Large intestine (tissue), 3 donors: ENCODE measurements at regions not wholly inside any gene's neighbourhood (a gene's known extent, or its start where the extent isn't known, plus 50 kb on each side); places are given as distances from the start of the nearest gene placed in this dataset.
"Not testable (repeated sequence)": the region's sequence is repeated elsewhere in the genome, so short reads cannot be mapped to it uniquely, and the experiment has no call there.

Experiments
- DNase-seq, 2 donors: peaks; one replicate each; pipeline versions ENCODE4 v3.0.0 to v3.0.0-alpha.2; 2013
- H3K27ac ChIP-seq: one replicate; pipeline ENCODE4 v1.5.1; 2013; ENCODE audit warnings: low read length
- H3K27me3 ChIP-seq: 2 replicates; pipeline ENCODE4 v1.6.1; 2013; ENCODE audit warnings: low read length; ENCODE audit not compliant: control insufficient read depth, insufficient read depth
- H3K36me3 ChIP-seq: 2 replicates; pipeline ENCODE4 v1.6.1; 2013; ENCODE audit warnings: low read length; ENCODE audit not compliant: control insufficient read depth, insufficient read depth
- H3K4me1 ChIP-seq: one replicate; pipeline ENCODE4 v1.6.1; 2013; ENCODE audit warnings: low read length; ENCODE audit not compliant: control insufficient read depth, insufficient read depth
- H3K4me3 ChIP-seq: one replicate; pipeline ENCODE4 v1.5.1; 2013; ENCODE audit warnings: low read length
- H3K9me3 ChIP-seq: one replicate; pipeline ENCODE4 v1.6.1; 2013; ENCODE audit warnings: mild to moderate bottlenecking, low read depth, low read length, moderate library complexity; ENCODE audit not compliant: control insufficient read depth
- WGBS: methylation state at CpG from one replicate; pipeline ENCODE4 v1.1.5; 2013; ENCODE audit warnings: low lambda C conversion rate; ENCODE audit not compliant: insufficient coverage; 5-methylcytosine and 5-hydroxymethylcytosine counted together

DNA sequence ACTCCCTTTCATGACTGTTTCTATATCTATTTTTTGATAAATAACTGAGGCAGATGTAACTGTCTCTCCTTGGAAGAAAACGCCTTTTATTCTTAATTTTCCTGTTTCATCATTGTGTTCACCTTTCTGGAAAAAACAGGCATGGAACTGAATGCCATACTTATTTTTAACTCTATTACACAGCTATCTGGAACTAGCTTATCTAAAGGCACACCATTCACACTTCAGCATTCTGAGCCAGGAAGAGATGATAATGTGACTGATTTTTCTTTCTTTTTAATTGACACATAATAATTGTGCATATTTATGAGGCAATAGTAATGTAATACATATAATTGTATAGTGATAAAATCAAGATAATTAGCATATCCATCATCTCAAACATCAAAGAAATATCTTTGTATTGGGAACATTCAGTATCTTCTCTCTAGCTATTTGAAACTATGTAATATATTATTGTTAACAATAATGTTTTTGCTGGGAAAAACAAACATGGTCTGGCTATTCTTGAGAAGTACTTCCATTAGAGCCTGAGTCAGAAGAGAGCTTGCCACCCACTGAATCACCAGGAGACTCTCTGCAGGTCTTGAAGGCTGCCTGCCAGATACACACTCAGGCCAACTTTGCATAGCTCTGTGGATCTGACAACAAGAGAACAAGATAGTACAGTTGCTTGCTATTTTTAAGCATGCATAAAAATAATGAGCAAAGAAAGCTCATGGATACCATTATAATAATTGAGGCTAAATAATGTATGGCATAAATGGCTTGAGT is 501.0 kb upstream of the EDIL3 start:
- H3K36me3 ChIP-seq: no peaks in the 10 kb centered on the region
- no peaks in the 10 kb centered on the region for H3K4me1 ChIP-seq
- WGBS: no CpG with 5 or more reads among the region's 1 CpG
- no peak overlapping the region for H3K4me3 ChIP-seq
- H3K27ac ChIP-seq: no peak overlapping the region
- no peaks in the 10 kb centered on the region for H3K9me3 ChIP-seq
- DNase-seq: no peak
- H3K27me3 ChIP-seq: no peaks in the 10 kb centered on the region

DNA sequence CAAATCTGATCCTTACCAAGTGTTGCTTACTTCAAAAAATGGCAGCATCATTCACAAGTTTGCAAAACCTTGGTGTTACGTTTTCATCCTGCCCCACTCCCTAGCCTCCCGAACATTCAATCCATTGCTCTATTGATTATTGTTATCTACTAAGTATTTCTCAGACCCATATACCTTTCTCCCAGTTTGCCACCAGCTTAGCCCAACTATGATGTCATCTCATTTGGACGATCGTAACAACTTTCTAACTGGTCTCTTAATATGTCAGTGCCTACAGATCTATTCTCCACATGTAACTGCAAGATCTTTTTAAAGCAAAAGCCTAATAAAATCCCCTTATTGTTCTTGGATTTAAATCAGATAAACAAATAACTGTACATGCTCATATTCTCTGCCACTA is 497.1 kb upstream of the EDIL3 start:
- H3K4me3 ChIP-seq: no peak overlapping the region
- H3K36me3 ChIP-seq: no peaks in the 10 kb centered on the region
- WGBS: 100% methylated on average over 1 of the region's 4 CpGs
- H3K27ac ChIP-seq: no peak overlapping the region
- no peaks in the 10 kb centered on the region for H3K9me3 ChIP-seq
- no peak for DNase-seq
- no peaks in the 10 kb centered on the region for H3K27me3 ChIP-seq
- H3K4me1 ChIP-seq: no peaks in the 10 kb centered on the region

DNA sequence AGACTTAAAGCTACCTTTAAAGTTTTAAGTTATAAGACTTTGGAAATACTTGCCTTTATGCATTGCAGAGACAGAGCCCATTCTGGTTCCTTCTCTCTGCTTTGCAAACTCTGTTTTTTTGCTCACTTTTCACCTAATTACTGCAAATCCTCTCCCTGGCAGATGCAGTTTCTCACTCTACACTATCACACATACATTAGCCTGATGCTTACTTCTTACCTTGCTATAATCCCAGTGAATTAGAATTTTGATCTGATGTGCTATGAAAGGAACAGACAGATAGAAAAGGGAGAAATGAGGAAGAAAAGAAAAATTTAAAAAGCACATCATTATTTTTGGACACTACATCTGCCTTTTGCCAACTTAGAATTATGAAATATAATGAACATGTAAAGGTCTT is 489.5 kb upstream of the EDIL3 start:
- no peak for DNase-seq
- no peaks in the 10 kb centered on the region for H3K27me3 ChIP-seq
- H3K4me3 ChIP-seq: no peak overlapping the region
- H3K36me3 ChIP-seq: no peaks in the 10 kb centered on the region
- H3K9me3 ChIP-seq: no peaks in the 10 kb centered on the region
- H3K27ac ChIP-seq: no peak overlapping the region
- H3K4me1 ChIP-seq: no peaks in the 10 kb centered on the region

DNA sequence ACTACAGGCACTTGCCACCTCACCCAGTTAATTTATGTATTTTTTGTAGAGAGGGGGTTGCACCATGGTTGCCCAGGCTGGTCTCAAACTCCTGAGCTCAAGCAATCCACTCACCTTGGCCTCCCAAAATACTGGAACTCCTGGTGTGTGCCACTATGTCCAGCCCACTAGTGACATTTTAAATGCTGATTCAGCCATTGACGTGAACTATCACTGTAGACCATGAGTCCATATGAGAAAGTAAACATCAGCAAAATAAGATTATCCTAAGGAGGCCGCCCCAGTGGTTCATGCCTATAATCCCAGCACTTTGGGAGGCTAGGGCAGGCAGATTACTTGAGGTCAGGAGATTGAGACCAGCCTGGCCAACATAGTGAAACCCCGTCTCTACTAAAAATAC is 488.1 kb upstream of the EDIL3 start:
- WGBS: no CpG with 5 or more reads among the region's 3 CpGs
- Histone ChIP-seq H3K4me3 (no peak overlapping the region), H3K27ac (no peak overlapping the region), H3K27me3 (no peaks in the 10 kb centered on the region), H3K9me3 (no peaks in the 10 kb centered on the region), H3K36me3 (no peaks in the 10 kb centered on the region), H3K4me1 (no peaks in the 10 kb centered on the region)
- no peak for DNase-seq

DNA sequence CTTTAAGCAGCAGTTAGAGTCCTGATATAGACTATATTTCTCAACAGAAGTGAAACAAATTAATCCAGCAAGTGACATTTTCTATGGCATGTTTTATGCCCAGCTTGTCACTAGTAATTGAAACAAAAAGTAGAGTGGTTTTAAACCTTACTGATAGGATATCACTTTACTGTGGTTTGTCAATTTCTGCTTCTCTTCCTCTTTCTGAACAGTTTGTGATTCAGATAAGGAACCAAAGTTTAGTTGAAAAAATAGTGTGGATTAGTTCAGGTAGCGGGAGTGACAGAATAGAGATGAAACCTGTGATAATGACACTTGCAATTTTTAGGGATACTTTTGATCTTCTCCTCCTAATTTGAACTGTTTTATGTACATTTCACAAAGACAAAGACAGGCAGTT is 485.7 kb upstream of the EDIL3 start:
- H3K36me3 ChIP-seq: no peaks in the 10 kb centered on the region
- H3K4me3 ChIP-seq: no peak overlapping the region
- no peaks in the 10 kb centered on the region for H3K27me3 ChIP-seq
- H3K4me1 ChIP-seq: no peaks in the 10 kb centered on the region
- WGBS: 0% methylated on average over 1 of the region's 1 CpG
- H3K9me3 ChIP-seq: no peaks in the 10 kb centered on the region
- no peak overlapping the region for H3K27ac ChIP-seq
- DNase-seq: no peak

DNA sequence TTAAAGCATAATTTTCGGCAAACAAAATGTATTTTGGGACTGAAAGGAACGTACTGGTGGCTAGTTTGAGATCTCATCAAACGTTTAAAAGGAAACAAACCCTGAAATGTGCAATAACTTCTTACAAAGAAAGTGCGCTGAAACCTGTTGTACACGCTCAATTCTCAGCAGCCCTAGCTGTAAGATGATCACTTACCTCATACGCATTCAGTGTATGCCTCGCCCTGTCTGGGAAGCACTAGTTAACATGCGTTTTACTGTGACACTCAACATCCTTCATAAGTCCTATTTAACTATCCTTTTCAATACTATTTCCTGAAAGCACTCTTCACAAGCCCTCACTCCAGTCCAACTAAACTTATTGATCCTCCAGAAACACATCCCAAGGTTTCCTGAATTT is 485.0 kb upstream of the EDIL3 start:
- no peaks in the 10 kb centered on the region for H3K27me3 ChIP-seq
- DNase-seq: no peak
- H3K36me3 ChIP-seq: no peaks in the 10 kb centered on the region
- 100% methylated on average over 2 of the region's 8 CpGs for WGBS
- no peak overlapping the region for H3K4me3 ChIP-seq
- no peaks in the 10 kb centered on the region for H3K9me3 ChIP-seq
- H3K27ac ChIP-seq: no peak overlapping the region
- no peaks in the 10 kb centered on the region for H3K4me1 ChIP-seq

DNA sequence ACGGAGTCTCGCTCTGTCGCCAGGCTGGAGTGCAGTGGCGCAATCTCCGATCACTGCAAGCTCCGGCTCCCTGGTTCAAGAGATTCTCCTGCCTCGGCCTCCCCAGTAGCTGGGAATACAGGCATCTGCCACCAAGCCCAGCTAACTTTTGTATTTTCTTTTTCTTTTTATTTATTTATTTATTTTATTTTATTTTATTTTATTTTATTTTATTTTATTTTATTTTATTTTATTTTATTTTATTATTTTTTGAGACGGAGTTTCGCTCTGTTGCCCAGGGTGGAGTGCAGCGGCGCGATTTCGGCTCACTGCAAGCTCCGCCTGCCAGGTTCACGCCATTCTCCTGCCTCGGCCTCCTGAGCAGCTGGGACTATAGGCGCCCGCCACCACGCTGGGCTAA is 479.3 kb upstream of the EDIL3 start:
- 100% methylated on average over 2 of the region's 19 CpGs for WGBS
- not testable (repeated sequence) for H3K9me3 ChIP-seq, H3K27ac ChIP-seq, H3K27me3 ChIP-seq, H3K36me3 ChIP-seq, H3K4me1 ChIP-seq, H3K4me3 ChIP-seq, DNase-seq

DNA sequence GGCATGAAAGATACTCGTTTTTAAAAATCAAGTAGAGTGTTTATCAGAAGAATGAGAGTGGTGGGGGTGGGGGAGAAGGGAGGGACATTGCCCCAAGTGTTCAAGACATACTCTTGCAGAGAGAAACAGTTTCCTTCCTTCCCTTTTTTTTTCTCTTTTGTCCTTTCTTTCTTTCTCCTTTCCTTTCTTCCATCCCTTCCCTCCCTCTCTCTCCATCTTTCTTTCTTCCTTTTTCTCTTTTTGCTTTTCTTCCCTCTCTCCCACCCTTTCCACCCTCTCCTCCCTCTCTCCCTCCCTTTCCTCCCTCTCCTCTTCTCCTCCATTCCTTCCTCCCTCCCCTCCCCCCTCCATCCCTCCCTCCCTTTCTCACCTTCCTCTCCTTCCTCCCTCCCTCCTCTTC is 478.3 kb upstream of the EDIL3 start:
- H3K4me1 ChIP-seq: no peaks in the 10 kb centered on the region
- no peaks in the 10 kb centered on the region for H3K36me3 ChIP-seq
- no peak overlapping the region for H3K27ac ChIP-seq
- H3K9me3 ChIP-seq: no peaks in the 10 kb centered on the region
- DNase-seq: no peak
- H3K4me3 ChIP-seq: no peak overlapping the region
- no peaks in the 10 kb centered on the region for H3K27me3 ChIP-seq
- no CpG with 5 or more reads among the region's 1 CpG for WGBS

DNA sequence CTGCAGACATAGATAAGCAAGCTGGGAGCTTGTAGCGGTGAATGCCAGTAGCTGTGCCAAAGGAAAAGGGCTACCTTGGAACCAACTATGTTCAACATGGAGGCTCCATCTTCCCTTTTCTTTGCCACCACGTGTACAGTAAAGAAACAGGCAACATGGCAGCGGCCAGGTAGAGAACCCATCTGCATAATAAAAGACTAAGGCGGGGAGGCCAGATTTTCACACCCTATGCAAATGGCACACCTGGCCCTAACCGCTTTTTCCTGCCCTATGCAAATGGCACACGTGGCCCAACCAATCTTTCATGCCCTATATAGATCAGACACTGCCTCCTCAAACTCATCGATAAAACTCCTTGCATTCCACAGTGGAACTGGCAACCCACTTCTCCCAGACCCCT is 477.5 kb upstream of the EDIL3 start:
- Histone ChIP-seq H3K27ac (no peak overlapping the region), H3K4me1 (no peaks in the 10 kb centered on the region), H3K4me3 (no peak overlapping the region), H3K9me3 (no peaks in the 10 kb centered on the region), H3K36me3 (no peaks in the 10 kb centered on the region), H3K27me3 (no peaks in the 10 kb centered on the region)
- DNase-seq: no peak
- 60% methylated on average over 1 of the region's 7 CpGs for WGBS

DNA sequence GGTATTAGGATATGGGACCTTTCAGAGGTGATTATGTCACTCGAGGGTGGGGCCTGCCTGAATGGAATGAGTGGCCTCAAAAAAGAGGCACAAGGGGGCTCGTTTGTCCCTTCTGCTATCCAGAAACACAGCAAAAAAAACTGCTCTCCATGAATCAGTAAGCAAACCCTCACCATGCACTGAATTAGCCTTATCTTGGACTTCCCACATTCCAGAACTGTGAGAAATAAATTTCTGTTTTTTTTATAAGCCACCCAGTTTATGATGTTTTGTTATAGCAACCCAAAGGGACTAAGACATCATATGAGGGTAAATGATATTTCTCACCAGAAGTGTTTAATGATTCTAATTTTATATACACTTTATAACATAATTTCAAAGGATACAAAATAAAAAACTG is 476.6 kb upstream of the EDIL3 start:
- Histone ChIP-seq H3K4me3 (no peak overlapping the region), H3K36me3 (no peaks in the 10 kb centered on the region), H3K9me3 (no peaks in the 10 kb centered on the region), H3K27me3 (no peaks in the 10 kb centered on the region), H3K4me1 (no peaks in the 10 kb centered on the region), H3K27ac (no peak overlapping the region)
- no peak for DNase-seq
- WGBS: no CpG with 5 or more reads among the region's 2 CpGs

DNA sequence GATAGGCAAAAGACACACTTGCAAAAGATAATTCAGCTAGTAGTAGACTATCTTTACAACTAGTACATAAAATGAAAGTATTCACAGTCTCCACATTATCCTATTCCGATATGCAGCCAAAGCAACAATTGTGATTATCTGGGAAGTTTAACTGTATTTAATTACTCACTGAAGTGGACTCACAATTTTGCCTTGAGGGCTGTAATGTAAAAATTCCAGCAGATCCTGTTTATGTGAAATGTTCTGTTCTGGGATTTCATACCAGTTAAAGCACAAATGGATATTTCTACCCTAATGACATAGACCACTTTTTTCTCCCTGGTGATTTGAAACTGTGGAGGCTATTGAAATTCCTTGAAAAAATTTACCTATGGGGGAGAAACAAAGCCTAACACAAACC is 474.4 kb upstream of the EDIL3 start:
- Histone ChIP-seq H3K4me3 (no peak overlapping the region), H3K9me3 (no peaks in the 10 kb centered on the region), H3K27ac (no peak overlapping the region), H3K27me3 (no peaks in the 10 kb centered on the region), H3K4me1 (no peaks in the 10 kb centered on the region), H3K36me3 (no peaks in the 10 kb centered on the region)
- WGBS: no CpG with 5 or more reads among the region's 1 CpG
- DNase-seq: no peak
